GM19467 (cell line): ENCODE measurements at regions not wholly inside any gene's neighbourhood (a gene's known extent, or its start where the extent isn't known, plus 50 kb on each side); places are given as distances from the start of the nearest gene placed in this dataset.

Experiments
- ATAC-seq: cut with Tn5 transposase; IDR thresholded peaks from one replicate; pipeline ENCODE4 v1.9.1; 2021; ENCODE audit warnings: mild to moderate bottlenecking, moderate library complexity; ENCODE audit not compliant: unreplicated experiment

DNA sequence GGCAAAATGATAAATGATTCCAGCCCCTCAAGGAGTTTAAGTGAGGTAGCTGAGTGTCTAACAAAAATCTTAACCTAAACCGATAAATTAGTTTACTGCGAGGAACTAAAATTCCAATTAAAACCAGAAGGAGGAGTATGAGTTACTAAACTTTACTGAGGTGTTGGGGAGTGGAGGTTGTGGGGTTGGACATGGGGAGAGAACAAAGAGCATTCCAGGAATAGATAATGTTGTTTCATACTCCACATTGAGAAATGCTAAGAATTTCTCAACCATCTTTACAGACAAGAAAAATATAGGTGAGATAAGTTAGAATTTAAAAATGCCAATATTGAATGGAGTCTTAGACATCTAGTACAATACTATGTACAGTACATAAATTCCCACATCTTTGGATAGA, 488.6 kb downstream of the METTL15 start:
- ATAC-seq: no peak

DNA sequence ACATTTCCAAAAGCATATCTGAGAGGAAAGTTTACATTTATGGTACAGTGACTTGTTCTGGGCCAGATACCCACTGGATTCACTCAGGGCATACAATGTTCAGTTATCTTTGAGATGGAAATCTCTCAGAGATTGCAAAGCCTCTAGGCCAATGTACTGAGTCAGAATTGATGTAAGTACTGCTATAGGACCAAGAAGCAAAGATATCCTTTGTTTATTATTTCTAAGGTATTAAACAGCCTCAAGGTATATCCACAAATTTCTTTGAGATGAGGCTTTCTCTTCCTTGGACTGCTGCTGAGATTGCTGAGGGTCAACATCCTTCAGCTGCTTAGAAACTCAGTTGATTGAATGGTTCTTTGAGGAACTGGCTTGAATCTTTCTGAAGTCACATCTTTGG, 484.0 kb downstream of the METTL15 start:
- ATAC-seq: no peak

DNA sequence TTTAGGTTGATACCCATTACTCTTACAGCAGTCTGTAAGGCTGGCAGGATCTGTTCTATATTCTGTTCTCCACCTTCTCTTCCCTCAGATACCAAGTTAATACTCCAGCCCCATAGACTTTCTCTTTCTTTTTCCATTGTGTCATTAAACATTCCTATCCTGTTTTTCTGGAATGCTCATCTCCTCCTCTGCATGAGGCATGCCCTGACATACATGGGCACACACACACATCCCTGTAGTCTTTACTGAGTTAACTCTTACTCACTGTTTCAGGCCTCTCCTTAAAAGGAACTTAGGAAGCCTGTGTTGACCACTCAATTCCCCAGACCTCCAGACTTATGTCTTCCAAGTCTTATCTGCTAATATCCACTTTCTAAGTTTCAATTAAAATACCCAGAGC, 476.8 kb downstream of the METTL15 start:
- no peak for ATAC-seq

DNA sequence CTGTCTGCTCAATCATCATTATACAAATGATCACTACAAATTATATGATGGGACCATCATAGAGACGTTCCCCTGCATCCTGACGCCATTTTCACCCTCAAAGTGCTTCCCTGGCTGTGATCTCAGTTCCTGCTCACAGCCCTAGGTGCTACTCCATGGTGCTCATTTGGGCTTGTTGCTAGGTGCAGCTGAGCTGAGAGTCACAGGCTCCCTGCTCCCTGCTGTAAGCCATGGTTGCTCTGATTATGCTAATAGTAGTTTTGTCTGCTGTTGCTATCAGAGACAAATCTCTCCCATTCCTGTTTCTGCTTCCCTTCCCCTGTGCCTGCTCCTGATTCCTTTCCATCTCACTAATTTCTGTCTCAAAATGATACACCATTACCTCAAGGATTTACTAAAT, 474.3 kb downstream of the METTL15 start:
- no peak for ATAC-seq

DNA sequence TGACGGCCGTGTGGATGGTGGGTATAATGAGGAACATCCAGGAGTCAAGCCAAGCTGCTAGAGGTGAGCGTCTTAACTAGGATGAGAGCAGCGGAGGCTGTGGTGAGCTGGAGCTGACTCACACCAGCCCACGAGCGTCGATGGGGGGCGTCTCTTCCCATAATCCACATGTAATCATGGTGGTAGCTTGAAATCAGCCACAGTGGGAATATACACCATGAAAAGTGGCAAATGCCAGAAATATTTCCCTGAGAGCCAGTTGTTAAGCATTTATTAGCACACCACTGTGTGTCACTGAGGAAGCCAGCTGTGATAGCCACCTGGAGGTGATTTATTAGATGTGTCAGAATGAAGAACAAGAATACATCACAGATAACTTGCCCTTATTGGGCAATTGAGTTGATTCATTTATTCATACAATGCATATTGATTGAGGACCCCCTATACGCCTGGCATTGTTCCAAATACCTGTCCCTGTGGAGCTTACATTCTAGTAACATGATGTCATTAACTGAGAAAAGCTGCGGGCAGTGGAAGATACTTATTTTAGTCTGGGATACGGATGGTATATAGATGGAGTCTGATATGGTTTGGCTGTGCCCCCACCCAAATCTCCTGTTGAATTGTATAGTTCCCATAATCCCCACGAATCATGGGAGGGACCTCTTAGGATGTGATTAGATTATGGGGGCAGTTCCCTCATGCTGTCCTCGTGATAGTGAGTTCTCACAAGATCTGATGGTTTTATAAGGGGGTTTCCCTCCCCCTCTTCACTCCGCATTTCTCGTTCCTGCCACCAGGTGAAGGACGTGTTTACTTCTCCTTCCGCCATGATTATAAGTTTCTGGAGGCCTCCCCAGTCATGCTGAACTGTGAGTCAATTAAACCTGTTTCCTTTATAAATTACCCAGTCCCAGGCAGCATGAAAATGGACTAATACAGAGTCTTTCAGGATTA, 473.4 kb downstream of the METTL15 start:
- no peak for ATAC-seq

DNA sequence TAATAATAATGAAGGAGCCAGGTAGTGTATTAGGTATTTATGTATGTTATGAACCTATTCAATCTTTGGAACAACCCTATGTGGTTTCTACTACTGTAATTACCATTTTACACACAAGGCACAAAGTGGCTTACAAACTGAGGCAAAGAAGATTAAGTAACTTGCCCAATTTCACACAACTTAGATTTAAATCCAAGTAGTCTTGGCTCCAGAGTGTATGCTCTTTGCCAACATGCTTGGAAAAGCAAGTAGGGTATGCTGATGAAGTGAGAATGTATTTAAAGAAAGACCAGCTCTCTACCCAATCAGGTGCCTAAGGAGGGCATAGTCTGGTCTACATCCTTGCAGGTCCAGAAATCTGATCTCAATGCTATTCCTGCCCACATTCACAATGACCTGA, 463.2 kb downstream of the METTL15 start:
- ATAC-seq: no peak

DNA sequence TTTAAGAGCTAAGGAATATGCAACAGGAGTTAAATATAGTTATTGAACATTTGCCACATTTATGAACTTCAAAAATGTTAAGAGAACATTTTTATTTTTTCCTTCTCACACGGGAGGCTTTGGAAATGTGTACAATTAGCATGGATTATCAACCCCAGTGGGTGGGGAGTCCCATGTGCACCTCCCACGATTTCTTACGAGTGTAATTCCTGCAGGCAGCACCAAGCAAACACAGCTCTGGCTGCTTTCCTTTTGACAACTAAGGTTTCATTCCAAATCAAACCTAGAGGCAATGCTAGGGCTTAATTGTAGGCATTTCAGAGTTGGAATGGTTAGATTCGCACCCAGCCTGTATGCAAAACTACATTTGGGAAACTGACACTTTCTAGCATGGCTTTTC, 460.9 kb downstream of the METTL15 start:
- ATAC-seq: no peak

DNA sequence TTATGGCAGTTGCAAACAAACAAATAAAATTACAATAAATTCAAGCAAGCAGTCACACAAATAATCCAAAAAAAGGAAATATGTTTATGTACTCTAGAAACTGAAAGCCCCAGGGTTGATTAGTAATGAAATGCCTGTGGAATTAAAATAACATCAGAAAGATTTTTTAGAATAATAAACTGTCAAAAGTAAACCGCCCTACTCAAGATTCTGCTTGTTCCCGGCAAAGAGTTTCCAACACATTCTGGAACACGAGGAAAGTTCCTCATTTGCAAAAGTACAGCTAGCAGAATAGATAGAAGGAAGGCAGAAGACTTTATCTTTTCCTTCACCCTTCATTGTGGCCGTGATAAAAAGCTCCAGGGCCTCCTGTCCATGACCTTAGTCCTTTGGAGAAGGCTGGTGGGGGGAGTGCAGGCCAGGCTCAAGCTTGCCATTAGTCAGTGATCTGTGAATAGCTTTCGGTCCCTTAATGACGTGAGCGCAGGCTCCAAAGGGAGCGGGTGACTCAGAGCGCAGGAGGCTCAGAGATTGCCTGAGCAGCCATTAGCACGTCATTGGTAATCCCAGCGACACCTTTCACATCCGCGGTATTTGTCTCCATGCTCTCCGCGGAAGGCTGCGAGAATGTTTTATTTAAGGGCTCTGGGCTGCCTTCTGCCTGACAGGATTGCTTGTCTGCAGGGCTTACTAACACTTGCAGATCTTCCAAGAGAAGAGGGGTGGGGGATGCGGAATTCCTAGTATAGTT, 458.3 kb downstream of the METTL15 start:
- ATAC-seq: no peak

DNA sequence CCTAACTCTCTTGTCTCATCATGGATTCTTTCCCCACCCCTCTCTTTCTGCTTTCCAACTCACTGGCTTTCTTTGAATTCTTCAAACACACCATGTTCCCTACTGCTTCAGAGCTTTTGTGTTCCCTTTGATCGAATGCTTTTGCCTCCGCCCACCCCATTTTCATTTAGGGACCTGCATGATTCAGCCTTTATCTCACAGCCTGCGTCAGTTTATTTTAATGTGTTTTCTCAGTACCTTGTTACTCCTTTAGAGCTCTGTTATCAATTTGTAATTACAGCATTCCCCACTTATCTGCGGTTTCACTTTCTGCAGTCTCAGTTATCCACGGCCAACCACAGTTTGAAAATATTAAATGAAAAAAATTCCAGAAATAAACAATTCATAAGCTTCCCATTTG, 451.3 kb downstream of the METTL15 start:
- no peak for ATAC-seq

DNA sequence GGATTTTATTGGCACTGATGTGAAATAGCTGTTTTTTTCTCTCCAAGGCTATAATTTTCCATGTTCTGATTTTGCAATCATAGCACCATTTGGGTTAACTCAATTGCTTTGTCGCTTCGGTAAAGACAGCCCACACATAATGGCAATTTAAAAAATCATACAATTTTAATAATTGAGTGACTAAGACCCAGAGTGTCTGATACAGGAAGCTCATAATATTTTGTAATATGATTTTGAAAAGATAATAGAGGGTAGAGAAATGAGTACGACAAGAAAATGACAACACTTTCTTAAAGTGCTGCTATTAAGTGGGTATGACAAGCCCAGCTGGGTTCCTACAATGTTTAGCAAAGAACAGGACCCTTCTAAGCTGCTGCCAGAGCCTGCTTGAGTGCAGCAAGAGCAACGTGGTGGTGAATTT, 439.1 kb downstream of the METTL15 start:
- ATAC-seq: no peak

DNA sequence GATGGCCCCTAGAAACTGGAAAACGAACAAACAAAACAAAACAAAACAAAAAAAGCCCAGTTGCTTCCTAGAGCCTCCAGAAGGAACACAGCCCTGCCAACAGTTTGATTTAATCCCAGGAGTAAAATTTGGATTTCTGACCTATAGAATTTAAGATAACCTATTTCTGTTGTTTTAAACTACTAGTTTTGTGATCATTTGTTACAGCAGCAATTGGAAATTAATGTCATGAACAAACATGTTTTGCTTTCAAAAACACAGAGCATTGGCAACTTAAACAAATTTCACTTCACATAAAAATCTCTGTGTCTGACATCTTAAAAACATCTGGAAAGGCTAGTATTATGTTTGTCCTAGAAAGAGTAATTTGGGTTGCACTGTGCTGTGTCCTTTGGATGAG, 437.3 kb downstream of the METTL15 start:
- no peak for ATAC-seq

DNA sequence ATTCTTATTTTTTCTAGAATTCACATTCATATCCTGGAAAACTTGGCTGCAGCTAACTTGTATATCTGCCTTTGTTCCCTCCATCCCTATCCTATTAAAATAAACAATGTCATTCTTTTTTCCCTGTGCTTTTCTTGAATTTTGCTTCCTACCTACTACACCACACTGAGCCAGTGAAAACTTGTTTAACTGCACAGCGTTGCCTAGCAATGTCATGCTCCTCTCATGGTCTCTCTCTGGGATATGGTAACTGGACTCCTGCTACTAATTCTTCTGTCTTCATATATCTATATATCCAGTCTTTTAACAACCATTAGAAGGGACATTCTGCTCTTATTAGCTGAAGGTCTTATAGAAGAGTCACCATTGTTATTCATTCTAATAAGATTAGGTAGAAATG, 434.4 kb downstream of the METTL15 start:
- no peak for ATAC-seq

DNA sequence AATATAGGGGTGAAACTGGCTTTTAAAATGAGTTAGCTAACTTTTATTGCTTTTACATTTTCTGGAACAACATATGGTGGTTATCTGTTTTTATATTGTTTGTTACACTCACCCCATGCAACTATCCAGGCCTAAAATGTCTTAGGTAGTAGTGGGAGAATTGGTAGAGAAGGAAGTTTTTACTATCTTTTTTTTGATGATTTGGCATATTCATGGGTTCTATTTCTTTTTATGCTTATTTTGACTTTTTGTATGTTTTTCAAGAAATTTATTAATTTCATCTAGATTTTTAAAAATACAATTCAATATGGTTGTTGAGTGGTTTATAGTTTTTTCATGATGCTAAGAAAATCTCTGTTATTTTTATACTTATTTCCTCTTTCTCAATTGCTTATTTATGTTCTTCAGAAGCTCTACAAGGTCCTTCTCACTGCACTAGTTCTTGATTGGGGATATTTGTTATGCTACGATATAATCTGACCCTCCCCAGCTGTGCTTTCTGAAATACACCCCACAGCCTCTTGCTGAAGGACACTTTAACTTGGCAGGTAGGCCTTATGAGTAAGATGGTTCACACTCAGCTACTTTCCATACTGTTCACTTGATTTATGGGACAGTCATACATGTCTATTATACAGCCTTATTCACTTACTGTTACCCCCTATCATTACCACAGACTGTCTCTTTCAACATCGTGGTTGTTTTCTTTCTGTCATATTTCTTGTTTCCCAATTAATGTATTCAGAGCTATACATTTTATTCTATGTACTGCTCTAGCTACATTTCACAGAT, 431.2 kb downstream of the METTL15 start:
- no peak for ATAC-seq

DNA sequence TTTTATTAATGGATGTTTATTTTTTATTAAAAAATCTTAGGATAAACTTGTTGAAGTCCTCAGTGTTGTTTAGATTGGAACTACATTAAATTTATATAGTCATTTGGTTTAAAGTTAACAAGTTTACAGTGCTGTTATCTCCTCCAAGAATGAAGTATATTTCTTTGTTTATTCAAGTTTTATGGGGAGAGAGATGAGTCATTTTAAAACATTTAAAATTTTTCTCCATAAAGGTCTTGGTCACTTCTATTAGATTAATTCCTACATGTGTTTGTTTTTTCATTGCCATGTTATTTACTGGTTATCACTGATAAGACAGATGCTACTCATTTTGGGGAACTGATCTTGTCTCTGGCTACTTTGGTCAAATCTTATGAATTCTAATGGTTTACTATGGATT, 429.6 kb downstream of the METTL15 start:
- ATAC-seq: no peak

DNA sequence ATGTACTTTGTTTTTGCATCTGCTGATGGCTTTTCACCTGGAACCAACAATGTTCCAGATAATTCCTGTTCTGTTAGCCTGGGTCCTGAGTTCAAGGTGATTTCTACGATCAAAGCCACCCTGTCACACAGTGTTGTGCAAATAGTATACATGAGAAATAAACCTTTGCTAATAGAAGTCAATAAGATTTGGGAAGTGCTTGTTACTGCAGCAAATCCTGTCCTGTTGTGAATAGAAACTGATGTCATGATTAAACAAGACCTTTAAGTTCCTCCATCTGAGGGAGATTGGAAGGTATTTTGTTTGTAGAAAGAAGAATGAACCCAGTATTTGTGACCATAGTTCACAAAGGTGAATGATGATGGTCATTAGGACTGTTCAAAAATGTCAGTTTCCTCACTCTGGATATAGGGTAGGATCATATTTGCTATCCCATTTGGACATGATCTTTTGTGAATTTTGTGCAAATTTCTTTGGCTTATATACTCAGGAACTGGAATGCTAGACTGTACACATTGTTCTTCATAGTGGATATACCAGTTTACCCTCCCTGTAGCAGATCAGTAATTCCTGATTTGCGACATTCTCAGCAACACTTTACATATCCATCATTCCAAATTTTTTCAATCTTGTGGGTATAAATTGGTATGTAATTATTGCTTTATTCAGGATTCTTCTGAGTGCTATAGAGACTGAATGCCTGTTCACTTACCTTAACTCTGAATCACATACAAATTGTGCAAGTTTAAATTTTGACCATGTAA, 428.5 kb downstream of the METTL15 start:
- ATAC-seq: no peak

DNA sequence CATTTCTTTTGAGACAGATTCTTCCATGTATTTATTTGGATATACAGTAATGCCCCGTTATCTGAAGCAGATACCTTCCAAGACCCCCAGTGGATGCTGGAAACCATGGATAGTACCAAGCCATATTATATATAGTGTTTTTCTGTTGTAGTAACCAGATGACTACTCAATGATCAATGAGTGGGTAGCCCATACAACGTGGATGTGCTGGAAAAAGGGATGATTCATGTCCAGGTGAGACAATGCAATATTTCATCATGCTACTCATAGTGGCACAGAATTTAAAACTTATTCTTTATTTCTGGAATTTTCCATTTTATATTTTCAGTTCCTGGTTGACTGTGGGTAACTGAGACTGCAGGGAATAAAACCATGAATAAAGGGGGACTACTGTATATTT, 427.5 kb downstream of the METTL15 start:
- no peak for ATAC-seq

DNA sequence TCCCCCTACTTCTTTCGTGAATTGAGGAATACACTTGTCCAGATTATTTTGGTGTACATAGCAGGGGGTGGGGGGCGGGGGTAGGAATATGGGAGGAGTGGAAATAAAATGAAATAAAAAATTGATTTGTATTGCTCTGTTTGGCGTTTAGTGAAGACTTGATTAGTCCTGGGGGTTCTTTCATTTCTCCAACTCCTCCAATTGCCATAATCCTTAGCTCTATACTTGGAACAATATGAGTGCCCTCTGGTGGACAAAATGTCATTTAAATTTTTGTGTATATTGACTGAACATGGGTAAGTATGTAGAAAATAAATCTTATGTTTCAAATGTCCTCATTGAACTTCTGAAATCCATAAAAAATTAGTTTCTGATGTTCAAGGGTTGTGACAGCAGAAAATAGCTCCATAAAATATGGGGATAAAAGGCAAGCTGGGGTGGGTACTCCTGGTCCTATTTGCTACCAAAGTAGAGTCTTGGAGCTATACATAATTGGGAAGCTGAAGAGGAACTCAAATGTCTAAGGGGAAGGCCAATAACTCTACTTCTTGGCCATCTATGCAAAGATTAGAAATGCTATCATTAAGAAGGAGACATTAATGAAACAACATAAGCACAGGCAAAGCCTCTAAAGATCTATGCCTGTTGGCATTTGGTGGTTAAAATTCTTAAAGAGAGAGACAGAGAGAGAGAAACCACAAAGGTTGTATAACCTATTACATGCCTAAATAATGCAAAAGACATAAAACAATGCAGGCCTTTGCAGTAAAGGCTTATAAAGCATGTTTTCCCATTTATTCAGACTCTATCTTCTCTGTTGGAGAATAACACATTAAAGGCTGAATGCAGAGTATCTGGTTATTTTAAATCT, 421.6 kb downstream of the METTL15 start:
- no peak for ATAC-seq

DNA sequence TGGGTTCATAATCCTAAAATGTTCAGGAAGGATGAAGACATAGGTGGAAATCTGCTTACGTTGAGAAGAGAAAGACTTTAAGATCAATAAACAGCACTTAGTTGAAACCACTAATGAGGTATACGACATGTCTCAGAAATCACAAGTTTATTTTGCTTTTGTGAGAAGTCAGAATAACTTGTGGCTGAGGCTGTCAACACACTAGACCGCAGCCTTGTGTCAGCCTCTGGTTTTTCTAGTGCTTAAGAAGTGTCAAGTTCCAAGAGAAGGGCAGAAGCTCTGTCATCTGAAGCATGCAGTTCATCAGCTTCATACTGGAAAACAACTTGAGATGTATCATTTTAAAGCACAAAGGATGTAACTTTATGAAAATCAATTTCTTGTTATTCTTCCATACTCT, 420.9 kb downstream of the METTL15 start:
- ATAC-seq: no peak

DNA sequence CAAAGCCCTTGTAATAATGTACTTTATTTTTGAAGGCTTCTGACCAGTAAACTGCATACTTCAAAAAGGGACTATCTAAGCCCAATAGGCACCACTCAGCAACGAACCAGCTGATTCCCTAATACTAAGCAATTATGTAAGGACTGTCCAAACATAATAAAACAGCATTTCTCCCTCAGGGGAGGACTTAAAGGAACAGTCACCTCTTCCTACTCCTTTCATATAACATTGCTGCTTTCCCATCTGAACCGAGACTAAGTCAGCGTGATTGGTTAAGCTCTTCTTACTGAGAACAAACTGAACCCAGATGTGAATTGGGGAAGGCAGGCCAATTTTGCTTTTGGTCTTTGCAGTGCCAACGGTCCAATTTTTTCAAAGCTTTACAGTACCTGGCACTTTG, 420.0 kb downstream of the METTL15 start:
- no peak for ATAC-seq

DNA sequence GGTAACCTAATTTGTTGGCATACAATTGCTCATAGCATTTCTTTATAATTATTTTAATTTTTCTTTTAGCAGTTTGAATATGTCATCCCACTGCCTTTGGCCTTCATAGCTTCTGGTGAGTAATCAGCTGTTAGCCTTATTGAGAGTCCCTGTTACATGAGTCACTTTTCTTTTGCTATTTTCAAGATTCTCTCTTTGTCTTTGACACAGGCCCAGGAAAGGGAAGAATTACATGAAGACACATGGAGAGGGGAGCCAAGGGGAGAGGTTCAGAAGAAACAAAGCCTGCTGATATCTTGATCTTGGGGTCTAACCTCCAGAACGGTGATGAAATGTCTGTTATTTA, 418.2 kb downstream of the METTL15 start:
- ATAC-seq: no peak
